Tibial nerve (tissue), 4 donors: ENCODE measurements at regions not wholly inside any gene's neighbourhood (a gene's known extent, or its start where the extent isn't known, plus 50 kb on each side); places are given as distances from the start of the nearest gene placed in this dataset.

ENCODE experiments used
- DNase-seq, 2 donors: peaks; one replicate each; pipeline ENCODE4 v3.0.0-alpha.2; 2019; ENCODE audit warnings: low spot score in 2 of 2
- H3K27ac ChIP-seq, 4 donors: fragments of 200-600 bp; sonication (generic) in 3 of 4; one replicate each; pipeline ENCODE4 v1.5.1; 2017 to 2019; ENCODE audit warnings: mild to moderate bottlenecking in 1 of 4
- H3K27me3 ChIP-seq, 2 donors: fragments of 200-600 bp; sonication (generic) in 1 of 2; one replicate each; pipeline versions ENCODE4 v1.5.1 to v1.6.0; 2017 to 2019
- H3K36me3 ChIP-seq, 3 donors: fragments of 200-600 bp; sonication (generic); one replicate each; pipeline ENCODE4 v1.5.1; 2018 to 2019
- H3K4me1 ChIP-seq, 4 donors: fragments of 200-600 bp; sonication (generic) in 3 of 4; one replicate each; pipeline ENCODE4 v1.5.1; 2017 to 2019
- H3K4me3 ChIP-seq, 4 donors: fragments of 200-600 bp; sonication (generic) in 3 of 4; one replicate each; pipeline ENCODE4 v1.5.1; 2017 to 2019; ENCODE audit warnings: mild to moderate bottlenecking in 1 of 4, moderate library complexity in 1 of 4
- H3K9me3 ChIP-seq, 4 donors: fragments of 200-600 bp; sonication (generic) in 3 of 4; one replicate each; pipeline ENCODE4 v1.5.1; 2017 to 2019
- CTCF ChIP-seq, 5 experiments: fragments of 200-600 bp in 3 of 5; fragments of 450-650 bp in 2 of 5; sonication (generic) in 3 of 5; IDR thresholded peaks; one replicate each; pipeline ENCODE4 v1.5.1; 2016 to 2019; ENCODE audit warnings: antibody characterized with exemption in 5 of 5, mild to moderate bottlenecking in 3 of 5, moderate library complexity in 2 of 5
- EP300 ChIP-seq, 2 donors: sonication (generic); formaldehyde crosslinking; IDR thresholded peaks; one replicate each; pipeline ENCODE4 v1.6.1; 2017; ENCODE audit warnings: antibody characterized with exemption in 2 of 2, mild to moderate bottlenecking in 1 of 2
- POLR2A ChIP-seq, 2 donors: fragments of 450-650 bp; IDR thresholded peaks; one replicate each; pipeline ENCODE4 v1.6.1; 2017; ENCODE audit warnings: antibody characterized with exemption in 2 of 2, mild to moderate bottlenecking in 2 of 2, moderate library complexity in 2 of 2
- WGBS, 2 donors: methylation state at CpG; one replicate each; pipeline ENCODE4 v1.1.5; 2018; 5-methylcytosine and 5-hydroxymethylcytosine counted together

DNA sequence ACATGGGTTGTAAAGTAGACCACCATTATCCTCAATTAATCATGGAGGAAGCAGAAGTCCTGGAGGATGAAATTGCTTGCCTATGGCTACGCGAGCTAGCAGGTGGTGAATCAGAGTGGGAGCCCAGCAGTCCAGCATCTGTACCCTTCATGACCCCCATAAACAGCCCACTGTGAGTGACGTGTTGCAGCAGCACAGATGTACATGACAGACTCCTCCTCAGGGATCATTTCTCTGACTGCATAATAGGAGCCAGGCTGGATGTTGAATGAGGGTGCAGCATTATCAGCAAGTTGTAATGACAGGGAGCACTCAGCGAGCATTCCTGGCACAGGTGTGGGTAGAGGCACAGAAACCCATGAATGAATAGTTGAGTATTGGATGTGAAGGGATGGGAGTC is 339.3 kb downstream of the MYCN start:
- H3K27me3 ChIP-seq, result no peaks in the 10 kb centered on the region
- no peak for TF ChIP-seq POLR2A (IDR thresholded peaks at IDR 0.05)
- no peak for TF ChIP-seq CTCF (IDR thresholded peaks at IDR 0.05)
- TF ChIP-seq EP300 (IDR thresholded peaks at IDR 0.05), result no peak
- no peaks in the 10 kb centered on the region for H3K9me3 ChIP-seq
- H3K4me1 ChIP-seq, result no peaks in the 10 kb centered on the region
- 73 to 83% methylated on average over 4 of the region's 4 CpGs for WGBS, 2 donors
- no peak overlapping the region for H3K4me3 ChIP-seq
- H3K27ac ChIP-seq, result no peak overlapping the region
- no peaks in the 10 kb centered on the region for H3K36me3 ChIP-seq
- DNase-seq, result no peak

GRCh38 chr2:16279201-16279570 is 338.8 kb downstream of the MYCN start:
- H3K36me3 ChIP-seq, result no peaks in the 10 kb centered on the region
- no peak overlapping the region for H3K27ac ChIP-seq
- H3K9me3 ChIP-seq, result no peaks in the 10 kb centered on the region
- H3K4me3 ChIP-seq, result no peak overlapping the region
- no peaks in the 10 kb centered on the region for H3K27me3 ChIP-seq
- TF ChIP-seq POLR2A (IDR thresholded peaks at IDR 0.05), result no peak
- TF ChIP-seq EP300 (IDR thresholded peaks at IDR 0.05), result no peak
- no peak for TF ChIP-seq CTCF (IDR thresholded peaks at IDR 0.05)
- DNase-seq, result no peak
- no peaks in the 10 kb centered on the region for H3K4me1 ChIP-seq
- WGBS, 2 donors, result 83 to 87% methylated on average over 4 of the region's 4 CpGs

DNA sequence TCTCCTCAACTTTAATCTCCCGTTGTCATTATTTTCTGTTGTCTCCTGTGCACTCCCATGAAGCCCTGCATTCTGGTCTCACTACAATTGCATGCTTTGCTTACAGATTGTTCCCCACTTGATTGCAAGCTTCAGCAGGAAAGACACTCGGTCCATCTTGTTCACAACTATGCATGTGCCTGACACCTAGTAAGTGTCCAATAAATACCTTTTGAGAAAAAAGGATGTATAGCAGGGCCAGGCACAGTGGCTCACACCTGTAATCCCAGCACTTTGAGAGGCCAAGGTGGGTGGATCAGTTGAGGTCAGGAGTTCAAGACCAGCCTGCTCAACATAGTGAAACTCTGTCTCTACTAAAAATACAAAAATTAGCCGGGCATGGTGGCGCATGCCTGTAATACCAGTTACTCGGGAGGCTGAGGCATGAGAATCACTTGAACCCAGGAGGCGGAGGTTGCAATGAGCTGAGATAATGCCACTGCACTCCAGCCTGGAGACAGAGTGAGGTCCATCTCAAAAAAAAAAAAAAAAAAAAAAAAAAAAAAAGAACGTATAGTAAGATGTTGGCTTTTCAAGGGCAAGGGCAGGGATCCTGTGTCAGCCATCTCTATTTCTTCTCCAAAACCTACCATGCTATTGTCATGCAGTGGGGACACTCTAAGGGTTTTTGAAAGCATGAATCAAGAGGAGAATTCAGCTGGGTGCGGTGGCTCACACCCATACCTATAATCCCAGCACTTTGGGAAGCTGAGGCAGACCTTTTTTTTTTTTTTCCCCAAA is 338.3 kb downstream of the MYCN start:
- 87 to 93% methylated on average over 8 of the region's 8 CpGs for WGBS, 2 donors
- DNase-seq, result no peak

DNA sequence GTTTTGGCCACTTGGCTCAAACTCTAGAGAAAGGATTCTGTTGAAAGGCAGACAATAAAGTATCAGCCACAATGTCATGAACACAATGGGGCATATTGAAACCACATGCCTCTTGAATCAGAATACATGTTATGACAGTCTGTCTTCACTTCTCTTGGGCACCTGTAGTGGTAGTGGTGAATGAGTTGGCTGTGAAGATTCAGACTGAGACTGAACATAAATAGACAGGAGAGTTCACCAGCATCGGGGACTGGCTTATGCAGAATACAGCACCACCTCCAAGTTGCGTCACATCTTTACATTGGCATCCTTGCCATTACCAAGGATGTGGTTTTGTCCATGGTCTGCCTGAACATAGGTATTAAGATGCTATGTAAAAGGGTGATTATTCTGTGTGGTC is 336.8 kb downstream of the MYCN start:
- 82 to 87% methylated on average over 2 of the region's 2 CpGs for WGBS, 2 donors
- Histone ChIP-seq H3K9me3 (no peaks in the 10 kb centered on the region), H3K36me3 (no peaks in the 10 kb centered on the region), H3K27ac (no peak overlapping the region), H3K4me3 (no peak overlapping the region), H3K27me3 (no peaks in the 10 kb centered on the region), H3K4me1 (no peaks in the 10 kb centered on the region)
- no peak for TF ChIP-seq CTCF (IDR thresholded peaks at IDR 0.05)
- TF ChIP-seq EP300 (IDR thresholded peaks at IDR 0.05), result no peak
- no peak for TF ChIP-seq POLR2A (IDR thresholded peaks at IDR 0.05)
- no peak for DNase-seq

More for the DNA sequence above, 338.3 kb downstream of the MYCN start:
- H3K4me3 ChIP-seq, result no peak overlapping the region
- no peak for TF ChIP-seq EP300 (IDR thresholded peaks at IDR 0.05)
- no peak for TF ChIP-seq POLR2A (IDR thresholded peaks at IDR 0.05)
- no peak for TF ChIP-seq CTCF (IDR thresholded peaks at IDR 0.05)
- H3K36me3 ChIP-seq, result no peaks in the 10 kb centered on the region
- no peaks in the 10 kb centered on the region for H3K27me3 ChIP-seq
- no peaks in the 10 kb centered on the region for H3K4me1 ChIP-seq
- no peak overlapping the region for H3K27ac ChIP-seq
- H3K9me3 ChIP-seq, result no peaks in the 10 kb centered on the region

- no peak overlapping the region for H3K4me3 ChIP-seq
- H3K27me3 ChIP-seq, result no peaks in the 10 kb centered on the region
- TF ChIP-seq CTCF (IDR thresholded peaks at IDR 0.05) (no peak), POLR2A (IDR thresholded peaks at IDR 0.05) (no peak), EP300 (IDR thresholded peaks at IDR 0.05) (no peak)
- 73 to 86% methylated on average over 4 of the region's 4 CpGs for WGBS, 2 donors
- DNase-seq, result no peak
- H3K9me3 ChIP-seq, result no peaks in the 10 kb centered on the region
- H3K36me3 ChIP-seq, result no peaks in the 10 kb centered on the region
- no peak overlapping the region for H3K27ac ChIP-seq
- no peaks in the 10 kb centered on the region for H3K4me1 ChIP-seq
Observed at GRCh38 chr2:16275661-16276060, 335.3 kb downstream of the MYCN start.
